HG03066 (cell line): ENCODE measurements at regions not wholly inside any gene's neighbourhood (a gene's known extent, or its start where the extent isn't known, plus 50 kb on each side); places are given as distances from the start of the nearest gene placed in this dataset.
"Not testable (repeated sequence)": the region's sequence is repeated elsewhere in the genome, so short reads cannot be mapped to it uniquely, and the experiment has no call there.

Experiments
- ATAC-seq: cut with Tn5 transposase; IDR thresholded peaks from one replicate; pipeline ENCODE4 v1.9.1; 2021; ENCODE audit warnings: low read depth; ENCODE audit not compliant: unreplicated experiment

DNA sequence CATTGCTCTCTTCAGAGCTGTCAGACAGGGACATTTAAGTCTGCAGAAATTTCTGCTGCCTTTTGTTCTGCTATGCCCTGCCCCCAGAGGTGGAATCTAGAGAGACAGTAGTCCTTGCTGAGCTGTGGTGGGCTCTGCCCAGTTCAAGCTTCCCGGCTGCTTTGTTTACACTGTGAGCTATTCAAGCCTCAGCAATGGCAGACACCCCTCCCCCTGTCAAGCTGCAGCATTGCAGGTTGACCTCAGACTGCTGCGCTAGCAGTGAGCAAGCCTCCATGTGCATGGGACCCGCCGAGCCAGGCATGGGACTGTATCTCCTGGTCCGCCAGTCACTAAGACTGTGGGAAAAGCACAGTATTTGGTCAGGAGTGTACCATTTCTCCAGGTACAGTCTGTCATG is 53.6 kb upstream of the MAPK10 start:
- ATAC-seq = not testable (repeated sequence)

GRCh38 chr4:86414686-86415085 is 54.8 kb upstream of the MAPK10 start:
- ATAC-seq = no peak

GRCh38 chr4:86416081-86416480 is 56.2 kb upstream of the MAPK10 start:
- ATAC-seq = no peak

DNA sequence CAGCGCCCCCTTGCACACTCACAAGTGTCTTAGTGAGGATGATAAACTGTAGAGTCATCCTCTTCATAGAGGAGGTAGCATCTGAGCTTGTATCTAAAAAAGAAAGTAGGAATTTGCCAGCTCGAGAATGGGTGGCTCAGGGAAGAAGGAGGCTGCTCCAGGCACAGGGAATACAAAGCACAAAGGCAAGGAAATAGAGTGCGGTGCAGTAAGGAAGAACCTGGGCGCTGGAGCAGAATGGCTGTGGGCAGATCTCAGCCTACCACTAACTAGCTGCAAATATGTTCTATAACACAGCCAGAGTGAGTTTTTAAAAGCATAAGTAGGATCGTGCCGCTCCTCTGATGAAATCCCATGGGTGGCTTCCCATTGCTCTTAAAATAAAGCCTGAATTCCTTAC is 61.6 kb upstream of the MAPK10 start:
- ATAC-seq = no peak

DNA sequence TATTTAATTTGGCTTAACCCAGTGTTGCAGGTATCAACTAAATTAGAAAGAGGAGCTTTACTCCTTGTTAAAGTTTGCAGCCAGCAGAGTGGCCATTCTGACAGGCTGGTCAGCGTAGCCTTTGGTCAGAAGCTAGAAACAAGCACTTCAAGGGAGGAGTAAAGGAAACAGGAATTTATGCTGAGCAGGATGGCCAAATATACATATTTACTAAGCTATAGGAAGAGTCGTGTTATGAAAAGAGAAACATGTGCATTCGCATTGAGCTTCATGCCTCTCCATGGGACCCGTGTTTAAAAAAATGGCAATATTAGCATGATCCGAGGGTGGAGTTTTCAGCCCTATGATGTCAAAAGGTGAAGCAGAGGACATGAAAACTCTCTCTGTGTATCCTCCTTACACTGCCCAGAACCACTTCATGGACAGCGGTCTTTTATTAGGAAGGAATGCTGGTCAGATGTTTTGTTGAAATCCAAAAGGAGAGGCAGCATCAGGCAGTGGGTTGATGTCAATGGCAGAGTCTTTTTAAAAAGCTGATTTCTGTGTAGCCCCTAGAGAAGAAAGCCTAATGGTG is 71.8 kb upstream of the MAPK10 start:
- no peak for ATAC-seq

DNA sequence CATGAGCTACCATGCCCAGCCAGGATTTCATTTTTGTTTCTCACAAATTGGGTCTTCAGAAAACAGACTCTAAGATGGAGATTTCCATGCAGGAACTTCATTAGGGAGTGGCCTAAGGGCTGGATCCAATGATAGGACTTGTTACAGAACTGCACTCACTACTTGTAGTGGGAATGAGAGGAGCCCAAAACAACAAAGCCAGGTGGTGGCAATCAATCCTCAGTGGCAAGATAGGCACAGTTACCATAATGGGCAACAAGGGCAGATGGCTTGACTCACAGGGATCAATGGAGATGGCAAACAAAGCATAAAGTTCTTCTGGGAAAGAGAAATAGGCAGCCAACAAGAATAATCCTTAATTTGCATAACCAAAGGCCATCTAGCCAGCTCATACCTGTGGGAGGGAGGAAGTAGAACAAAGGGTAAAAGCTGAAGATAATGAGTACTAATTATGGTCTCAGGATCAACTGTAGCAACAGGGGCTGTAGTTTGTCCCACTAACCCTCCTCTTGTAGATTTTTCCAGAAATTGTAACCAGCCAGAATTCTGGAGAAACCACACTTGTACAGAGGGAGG is 72.8 kb upstream of the MAPK10 start:
- no peak for ATAC-seq

- ATAC-seq = no peak
These were observed 79.4 kb upstream of the MAPK10 start for GRCh38 chr4:86439293-86439692.

GRCh38 chr4:86441175-86441936 is 81.5 kb upstream of the MAPK10 start:
- no peak for ATAC-seq

DNA sequence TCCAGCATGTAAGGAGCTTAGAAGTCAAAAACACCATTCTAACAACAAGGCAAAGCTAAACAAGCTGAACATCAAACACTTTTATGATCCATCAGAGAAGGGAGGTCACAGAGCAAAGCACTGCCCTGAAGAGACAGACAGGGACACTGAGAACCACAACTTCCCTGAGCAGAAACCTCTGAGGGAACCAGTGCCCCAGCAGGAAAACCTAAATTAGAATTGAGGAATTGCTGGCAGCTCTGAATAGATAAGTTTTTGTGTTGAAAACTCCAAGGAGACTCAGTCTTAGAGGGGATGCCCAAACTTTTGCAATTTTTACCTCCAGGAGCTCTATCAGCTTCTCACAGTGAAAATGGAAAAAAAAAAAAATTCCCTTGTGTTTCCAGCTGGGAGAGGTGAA is 83.0 kb upstream of the MAPK10 start:
- no peak for ATAC-seq

GRCh38 chr4:86443495-86443894 is 83.6 kb upstream of the MAPK10 start:
- no peak for ATAC-seq

DNA sequence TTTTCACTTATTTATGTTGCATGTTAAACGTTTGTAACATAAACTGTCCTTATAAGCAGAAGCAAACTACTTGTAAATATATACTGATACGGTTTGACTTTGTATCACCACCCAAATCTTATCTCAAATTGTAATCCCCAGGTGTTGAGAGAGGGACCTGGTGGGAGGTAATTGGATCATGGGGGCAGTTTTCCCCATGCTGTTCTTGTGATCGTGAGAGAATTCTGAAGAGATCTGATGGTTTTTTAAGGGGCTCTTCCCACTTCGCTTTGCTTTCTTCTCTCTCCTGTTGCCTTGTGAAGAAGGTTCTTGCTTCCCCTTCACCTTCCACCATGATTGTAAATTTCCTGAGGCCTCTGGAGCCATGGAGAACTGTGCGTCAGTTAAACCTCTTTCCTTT is 87.1 kb upstream of the MAPK10 start:
- no peak for ATAC-seq

DNA sequence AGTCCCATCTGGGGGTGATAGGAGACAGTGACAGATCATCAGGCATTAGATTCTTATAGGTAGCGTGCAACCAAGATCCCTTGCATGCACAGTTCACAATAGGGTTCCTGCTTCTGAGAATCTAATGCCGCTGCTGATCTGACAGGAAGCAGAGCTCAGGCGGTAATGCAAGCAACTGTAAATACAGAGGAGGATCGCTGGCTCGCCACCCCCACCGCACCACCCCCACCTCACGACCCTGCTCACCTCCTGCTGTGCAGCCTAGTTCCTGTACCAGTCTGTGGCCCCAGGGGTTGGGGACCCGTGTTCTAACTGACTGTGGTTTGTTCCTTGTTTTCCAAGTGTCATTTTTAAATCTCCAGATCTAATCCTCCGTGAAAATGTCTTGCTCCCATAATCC is 89.0 kb upstream of the MAPK10 start:
- no peak for ATAC-seq

- ATAC-seq = no peak
These were observed 90.1 kb upstream of the MAPK10 start for GRCh38 chr4:86449746-86450588.

GRCh38 chr4:86450861-86451260 is 91.0 kb upstream of the MAPK10 start:
- ATAC-seq = no peak

DNA sequence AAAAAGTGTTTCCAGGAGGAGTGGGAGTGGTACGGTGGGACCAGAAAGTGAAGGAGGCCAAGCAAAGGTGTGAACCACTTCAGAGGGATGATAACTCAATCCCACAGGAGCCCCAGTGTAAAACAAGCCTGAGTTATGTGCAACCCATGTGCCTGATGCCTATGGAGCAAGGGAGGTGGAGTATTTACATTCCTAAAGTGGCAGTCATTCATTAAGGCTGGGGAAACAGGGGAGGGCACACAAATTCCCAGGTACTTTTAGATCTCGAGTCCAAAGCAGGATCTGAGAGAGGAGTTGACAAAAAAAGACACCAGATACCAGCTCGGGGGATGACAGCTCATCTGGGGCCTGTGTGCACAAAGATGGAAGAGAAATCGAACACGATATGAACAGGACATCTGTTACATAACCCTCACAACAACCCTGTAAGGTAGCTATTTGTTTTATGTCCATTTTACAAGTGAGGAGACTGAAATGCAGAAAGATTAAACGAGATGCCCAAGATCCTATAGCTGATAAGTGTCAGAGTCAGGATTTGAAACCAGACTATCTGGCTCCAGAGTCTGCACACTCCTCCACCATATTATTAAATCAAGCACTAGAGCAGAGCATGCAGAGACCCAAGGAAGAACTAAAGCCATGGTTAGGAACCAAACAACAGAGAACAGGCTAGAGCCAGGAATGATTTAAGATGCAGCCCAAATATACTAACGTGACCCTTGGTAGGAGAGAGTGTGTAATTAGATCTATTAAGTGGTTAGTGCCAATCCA is 91.9 kb upstream of the MAPK10 start:
- no peak for ATAC-seq

DNA sequence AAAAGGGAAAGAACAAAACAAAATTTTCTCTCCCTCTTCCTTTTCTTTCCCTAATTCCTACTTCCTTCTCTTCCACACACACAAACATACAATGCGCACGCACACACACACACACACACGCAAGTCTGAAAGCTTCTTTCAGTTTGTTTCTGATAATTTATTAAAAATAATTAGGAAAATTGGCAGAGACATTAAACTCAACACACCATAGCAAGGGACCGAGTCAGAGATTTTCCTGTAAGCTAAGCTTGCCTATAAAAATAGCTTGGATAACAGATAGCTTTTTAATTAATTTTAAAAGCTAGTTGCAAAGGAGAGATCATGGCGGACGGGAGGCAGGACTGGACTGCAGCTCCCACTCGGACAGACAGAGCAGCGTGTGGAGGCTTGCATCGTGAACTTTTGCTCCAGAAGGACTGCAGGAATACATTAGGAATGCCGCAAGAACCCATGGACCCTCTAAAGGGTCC is 92.6 kb upstream of the MAPK10 start:
- ATAC-seq = no peak

DNA sequence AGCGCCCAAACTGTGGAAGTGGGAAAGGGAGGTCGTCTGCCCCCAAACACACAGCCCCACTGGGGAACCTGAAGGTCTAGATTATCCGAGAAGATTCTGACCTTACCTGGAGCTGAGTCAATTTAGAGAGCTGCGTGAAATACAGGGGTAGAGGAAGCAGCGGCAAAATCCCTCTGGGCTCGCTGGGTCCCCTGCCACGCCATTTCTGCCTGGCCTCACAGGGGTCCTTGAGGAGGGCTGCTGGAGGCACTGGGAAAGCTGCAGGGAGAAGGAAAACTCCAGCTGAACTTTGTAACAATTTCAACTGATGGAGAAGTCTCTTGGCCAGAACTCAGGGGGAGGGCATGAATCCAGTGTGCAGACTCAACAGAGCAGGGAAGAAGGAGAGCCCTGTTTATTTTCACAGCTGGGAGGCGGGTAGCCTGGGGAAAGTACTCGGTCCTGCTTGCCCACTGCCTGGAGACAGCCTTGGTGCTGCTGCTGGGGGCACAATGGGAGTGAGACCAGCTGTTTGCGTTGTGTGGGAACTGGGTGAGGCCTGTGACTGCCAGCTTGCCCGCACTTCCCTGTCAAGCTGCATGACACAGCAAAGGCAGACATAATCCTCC is 93.2 kb upstream of the MAPK10 start:
- ATAC-seq = no peak

DNA sequence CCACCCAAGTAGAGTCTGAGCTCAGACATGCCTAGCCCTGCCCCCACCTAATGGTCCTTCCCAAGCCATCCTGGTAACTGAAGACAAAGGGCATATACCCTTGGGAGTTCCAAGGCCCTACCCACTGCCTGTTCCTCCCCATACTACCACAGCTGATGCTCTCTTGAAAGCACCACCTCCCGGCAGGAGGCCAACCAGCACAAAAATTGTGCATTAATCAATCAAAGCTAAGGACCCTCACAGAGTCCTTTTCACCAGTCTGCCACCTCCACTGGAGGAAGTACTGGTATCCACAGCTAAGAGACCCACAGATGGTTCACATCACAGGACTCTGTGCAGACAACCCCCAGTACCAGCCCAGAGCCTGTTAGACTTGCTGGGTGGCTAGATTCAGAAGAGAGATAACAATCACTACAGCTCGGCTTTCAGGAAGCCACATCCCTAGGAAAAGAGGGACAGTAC is 93.8 kb upstream of the MAPK10 start:
- ATAC-seq = not testable (repeated sequence)

DNA sequence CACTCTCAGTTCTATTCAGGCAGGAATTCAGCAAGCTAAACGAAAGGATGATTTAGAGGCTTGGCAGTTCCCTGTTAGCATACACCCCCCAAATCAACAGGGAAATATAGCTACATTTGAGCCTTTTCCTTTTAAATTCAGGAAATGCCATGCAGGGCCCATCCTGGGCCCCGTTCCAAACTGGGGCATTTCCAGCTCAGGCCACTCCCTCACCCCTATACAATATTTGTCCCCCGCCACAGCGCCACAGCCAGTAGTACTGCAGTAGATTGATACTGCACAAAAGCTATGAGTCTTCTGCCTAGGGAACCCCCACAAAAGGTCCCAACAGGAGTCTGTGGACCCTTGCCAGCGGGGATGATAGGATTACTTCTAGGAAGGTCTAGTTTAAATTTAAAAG is 102.0 kb upstream of the MAPK10 start:
- ATAC-seq = no peak
